B cell (primary cell): ENCODE measurements at regions not wholly inside any gene's neighbourhood (a gene's known extent, or its start where the extent isn't known, plus 50 kb on each side); places are given as distances from the start of the nearest gene placed in this dataset.

Source experiments
- EZH2 ChIP-seq: IDR thresholded peaks from 2 replicates; pipeline ENCODE4 v1.6.1; 2012; ENCODE audit warnings: borderline replicate concordance, low read depth, mild to moderate bottlenecking, moderate library complexity, low read length; ENCODE audit not compliant: insufficient read depth, poor library complexity, severe bottlenecking
- TF ChIP-seq, protein P1 (sequence below): fragments of 200-600 bp; IDR thresholded peaks from one replicate; pipeline ENCODE4 v1.8.0; 2022; ENCODE audit warnings: antibody characterized with exemption, mild to moderate bottlenecking

DNA sequence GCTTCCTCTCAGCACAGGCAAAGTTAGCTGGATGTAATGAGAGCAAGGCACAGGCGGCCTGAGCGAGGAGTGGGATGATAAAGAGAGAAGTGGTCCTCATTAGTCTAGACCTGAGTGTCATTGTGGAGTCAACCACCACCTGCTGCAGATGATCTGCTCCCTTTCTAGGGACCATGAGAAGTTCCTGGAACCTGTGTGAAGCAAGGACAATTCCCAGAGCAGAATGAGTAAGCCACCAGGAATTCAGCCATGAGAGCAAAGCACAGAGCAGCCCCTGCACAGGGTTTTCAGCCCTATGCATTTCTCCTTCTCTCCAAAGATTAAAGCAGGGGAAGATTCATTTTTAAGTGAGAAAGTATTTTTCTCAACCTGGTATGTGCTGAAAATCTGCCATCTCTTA, 146.8 kb upstream of the SPEF2 start:
- TF ChIP-seq, protein P1, sequence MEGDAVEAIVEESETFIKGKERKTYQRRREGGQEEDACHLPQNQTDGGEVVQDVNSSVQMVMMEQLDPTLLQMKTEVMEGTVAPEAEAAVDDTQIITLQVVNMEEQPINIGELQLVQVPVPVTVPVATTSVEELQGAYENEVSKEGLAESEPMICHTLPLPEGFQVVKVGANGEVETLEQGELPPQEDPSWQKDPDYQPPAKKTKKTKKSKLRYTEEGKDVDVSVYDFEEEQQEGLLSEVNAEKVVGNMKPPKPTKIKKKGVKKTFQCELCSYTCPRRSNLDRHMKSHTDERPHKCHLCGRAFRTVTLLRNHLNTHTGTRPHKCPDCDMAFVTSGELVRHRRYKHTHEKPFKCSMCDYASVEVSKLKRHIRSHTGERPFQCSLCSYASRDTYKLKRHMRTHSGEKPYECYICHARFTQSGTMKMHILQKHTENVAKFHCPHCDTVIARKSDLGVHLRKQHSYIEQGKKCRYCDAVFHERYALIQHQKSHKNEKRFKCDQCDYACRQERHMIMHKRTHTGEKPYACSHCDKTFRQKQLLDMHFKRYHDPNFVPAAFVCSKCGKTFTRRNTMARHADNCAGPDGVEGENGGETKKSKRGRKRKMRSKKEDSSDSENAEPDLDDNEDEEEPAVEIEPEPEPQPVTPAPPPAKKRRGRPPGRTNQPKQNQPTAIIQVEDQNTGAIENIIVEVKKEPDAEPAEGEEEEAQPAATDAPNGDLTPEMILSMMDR, result no peak
- no peak for TF ChIP-seq EZH2
